ENCODE measurements at regions not wholly inside any gene's neighbourhood (a gene's known extent, or its start where the extent isn't known, plus 50 kb on each side); places are given as distances from the start of the nearest gene placed in this dataset.
"Not testable (repeated sequence)": the region's sequence is repeated elsewhere in the genome, so short reads cannot be mapped to it uniquely, and the experiment has no call there.

DNA sequence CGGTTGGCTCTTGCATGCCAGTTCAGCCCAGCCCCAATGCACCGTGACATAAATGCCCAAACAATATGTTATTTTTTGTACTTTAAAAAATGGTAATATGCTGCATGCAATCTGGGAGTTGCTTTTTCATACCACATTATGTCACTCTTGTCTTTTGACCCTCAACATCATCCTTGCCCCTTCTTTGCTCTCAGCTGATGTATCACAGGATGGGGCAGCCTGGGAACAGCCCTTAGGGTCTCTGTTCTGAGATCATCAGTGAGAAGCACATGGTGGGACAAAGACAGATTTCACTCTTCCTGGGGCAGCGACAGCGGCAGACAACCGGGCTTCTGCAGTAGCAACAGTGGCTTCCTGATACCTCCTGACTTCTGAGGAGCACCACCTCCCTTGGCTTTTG, 79.5 kb downstream of the SETD4 start:
- no peaks in the 10 kb centered on the region for H3K79me2 ChIP-seq (ENCODE audit: insufficient read depth, low read length)
- no peaks in the 10 kb centered on the region for H3K4me1 Mint-ChIP-seq
- H3K27me3 Mint-ChIP-seq (ENCODE audit: low read depth in 3 of 3): peaks cover 15 to 38% (median 20%) of the 10 kb centered on the region in 3 donors
- no peak overlapping the region for H3K27ac Mint-ChIP-seq
- TF ChIP-seq, protein P1, sequence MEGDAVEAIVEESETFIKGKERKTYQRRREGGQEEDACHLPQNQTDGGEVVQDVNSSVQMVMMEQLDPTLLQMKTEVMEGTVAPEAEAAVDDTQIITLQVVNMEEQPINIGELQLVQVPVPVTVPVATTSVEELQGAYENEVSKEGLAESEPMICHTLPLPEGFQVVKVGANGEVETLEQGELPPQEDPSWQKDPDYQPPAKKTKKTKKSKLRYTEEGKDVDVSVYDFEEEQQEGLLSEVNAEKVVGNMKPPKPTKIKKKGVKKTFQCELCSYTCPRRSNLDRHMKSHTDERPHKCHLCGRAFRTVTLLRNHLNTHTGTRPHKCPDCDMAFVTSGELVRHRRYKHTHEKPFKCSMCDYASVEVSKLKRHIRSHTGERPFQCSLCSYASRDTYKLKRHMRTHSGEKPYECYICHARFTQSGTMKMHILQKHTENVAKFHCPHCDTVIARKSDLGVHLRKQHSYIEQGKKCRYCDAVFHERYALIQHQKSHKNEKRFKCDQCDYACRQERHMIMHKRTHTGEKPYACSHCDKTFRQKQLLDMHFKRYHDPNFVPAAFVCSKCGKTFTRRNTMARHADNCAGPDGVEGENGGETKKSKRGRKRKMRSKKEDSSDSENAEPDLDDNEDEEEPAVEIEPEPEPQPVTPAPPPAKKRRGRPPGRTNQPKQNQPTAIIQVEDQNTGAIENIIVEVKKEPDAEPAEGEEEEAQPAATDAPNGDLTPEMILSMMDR (IDR thresholded peaks at IDR 0.05): no peak
- H3K36me3 ChIP-seq (replicated peaks in 1 of 2; ENCODE audit: control insufficient read depth in 1 of 2, insufficient read depth in 2 of 2, low read length in 2 of 2): no peaks in the 10 kb centered on the region
- 81% methylated on average over 3 of the region's 5 CpGs for WGBS (ENCODE audit: insufficient coverage)
- peaks cover 2 to 3% of the 10 kb centered on the region in 2 donors for H3K27me3 ChIP-seq (ENCODE audit: control insufficient read depth in 2 of 2, insufficient read depth in 2 of 2, low read length in 2 of 2)
- DNase-seq: no peak
- H3K9ac ChIP-seq (ENCODE audit: insufficient read depth, low read length, poor library complexity, severe bottlenecking): no peak overlapping the region
- H4K20me1 ChIP-seq (ENCODE audit: insufficient read depth, low read length): no peaks in the 10 kb centered on the region
- no peaks in the 10 kb centered on the region for H3K36me3 Mint-ChIP-seq
- no peak overlapping the region for H3K4me3 ChIP-seq (replicated peaks in 1 of 3; ENCODE audit: low read depth in 2 of 3, low read length in 3 of 3)
- intact Hi-C loops (cut with micrococcal nuclease): no loop called here
- H3K4me3 Mint-ChIP-seq: no peak overlapping the region
- H3K9me3 Mint-ChIP-seq: peaks cover 1 to 21% (median 10%) of the 10 kb centered on the region in 7 donors
- no peak overlapping the region for H3K4me2 ChIP-seq (replicated peaks; ENCODE audit: extremely low read depth, low read length, poor library complexity, severe bottlenecking)
- H3K4me1 ChIP-seq (ENCODE audit: control insufficient read depth in 1 of 2, insufficient read depth in 2 of 2, low read length in 2 of 2): no peaks in the 10 kb centered on the region
- peaks cover 6 to 8% of the 10 kb centered on the region in 2 donors for H3K9me3 ChIP-seq (replicated peaks in 1 of 2; ENCODE audit: control insufficient read depth in 1 of 2, insufficient read depth in 1 of 2, low read length in 2 of 2)
- no peak overlapping the region for H3K27ac ChIP-seq (ENCODE audit: low read depth in 1 of 2, low read length in 2 of 2)
- H2AFZ ChIP-seq (ENCODE audit: insufficient read depth, low read depth, low read length, poor library complexity, severe bottlenecking): no peak overlapping the region

DNA sequence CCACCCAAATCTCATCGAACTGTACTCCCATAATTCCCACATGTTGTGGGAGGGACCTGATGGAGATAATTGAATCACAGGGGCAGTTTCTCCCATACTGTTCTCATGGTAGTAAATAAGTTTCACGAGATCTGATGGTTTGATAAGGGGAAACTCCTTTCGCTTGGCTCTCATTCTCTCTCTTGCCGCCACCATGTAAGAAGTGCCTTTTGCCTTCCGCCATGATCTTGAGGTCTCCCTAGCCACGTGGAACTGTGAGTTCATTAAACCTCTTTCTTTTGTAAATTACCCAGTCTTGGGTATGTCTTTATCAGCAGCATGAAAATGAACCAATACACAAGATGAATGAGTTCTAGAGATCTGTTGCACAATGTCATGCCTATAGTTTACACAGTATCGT, 82.5 kb downstream of the SETD4 start:
- H3K36me3 Mint-ChIP-seq; H3K4me3 ChIP-seq (replicated peaks in 1 of 3; ENCODE audit: low read depth in 2 of 3, low read length in 3 of 3); H3K27ac ChIP-seq (ENCODE audit: low read depth in 1 of 2, low read length in 2 of 2); H3K27me3 ChIP-seq (ENCODE audit: control insufficient read depth in 2 of 2, insufficient read depth in 2 of 2, low read length in 2 of 2); H4K20me1 ChIP-seq (ENCODE audit: insufficient read depth, low read length); H3K36me3 ChIP-seq (replicated peaks in 1 of 2; ENCODE audit: control insufficient read depth in 1 of 2, insufficient read depth in 2 of 2, low read length in 2 of 2); intact Hi-C loops (cut with micrococcal nuclease); H3K9me3 ChIP-seq (replicated peaks in 1 of 2; ENCODE audit: control insufficient read depth in 1 of 2, insufficient read depth in 1 of 2, low read length in 2 of 2); DNase-seq; H3K4me3 Mint-ChIP-seq; H3K9ac ChIP-seq (ENCODE audit: insufficient read depth, low read length, poor library complexity, severe bottlenecking); H3K4me1 ChIP-seq (ENCODE audit: control insufficient read depth in 1 of 2, insufficient read depth in 2 of 2, low read length in 2 of 2); H2AFZ ChIP-seq (ENCODE audit: insufficient read depth, low read depth, low read length, poor library complexity, severe bottlenecking); H3K27ac Mint-ChIP-seq; H3K4me1 Mint-ChIP-seq; H3K79me2 ChIP-seq (ENCODE audit: insufficient read depth, low read length); H3K4me2 ChIP-seq (replicated peaks; ENCODE audit: extremely low read depth, low read length, poor library complexity, severe bottlenecking): not testable (repeated sequence)
- peaks cover 1 to 16% (median 10%) of the 10 kb centered on the region in 7 donors for H3K9me3 Mint-ChIP-seq
- H3K27me3 Mint-ChIP-seq (ENCODE audit: low read depth in 3 of 3): peaks cover 15 to 24% (median 15%) of the 10 kb centered on the region in 3 donors
- WGBS (ENCODE audit: insufficient coverage): no CpG with 5 or more reads among the region's 7 CpGs

Data from CD14-positive monocyte (primary cell).